A549 (cell line): ENCODE measurements at regions not wholly inside any gene's neighbourhood (a gene's known extent, or its start where the extent isn't known, plus 50 kb on each side); places are given as distances from the start of the nearest gene placed in this dataset.

Source experiments
- BHLHE40 ChIP-seq: IDR thresholded peaks from 2 replicates; pipeline ENCODE4 v1.6.1; 2012; ENCODE audit warnings: low read depth, low read length, inconsistent platforms
- CBX8 ChIP-seq: fragments of 200-600 bp; sonication (generic); IDR thresholded peaks from 2 replicates; pipeline ENCODE4 v1.6.1; 2016
- CEBPB ChIP-seq, 2 experiments: fragments of >200 bp in 1 of 2; sonication (Bioruptor Twin) in 1 of 2; formaldehyde crosslinking in 1 of 2; IDR thresholded peaks; 2 replicates each; pipeline ENCODE4 v1.6.1; 2012 to 2016
- JUN ChIP-seq, 2 experiments: fragments of >200 bp; sonication (Bioruptor Twin); formaldehyde crosslinking; IDR thresholded peaks; 2 replicates in 1 of 2; 3 replicates in 1 of 2; pipeline ENCODE4 v1.6.1; 2016 to 2017
- JUNB ChIP-seq: fragments of >200 bp; sonication (Bioruptor Twin); formaldehyde crosslinking; IDR thresholded peaks from 2 replicates; pipeline ENCODE4 v1.6.1; 2016
- RCOR1 ChIP-seq: fragments of 150-350 bp; IDR thresholded peaks from 2 replicates; pipeline ENCODE4 v1.6.1; 2014; ENCODE audit warnings: antibody characterized with exemption, low read length, low read depth
- RFX5 ChIP-seq: fragments of 450-650 bp; IDR thresholded peaks from 2 replicates; pipeline ENCODE4 v1.7.1; 2014; ENCODE audit warnings: antibody characterized with exemption, mild to moderate bottlenecking, moderate library complexity
- TF ChIP-seq, protein P1 (sequence below): fragments of >200 bp; sonication (Bioruptor Twin); formaldehyde crosslinking; IDR thresholded peaks from 3 replicates; pipeline ENCODE4 v1.5.1; 2016
- TF ChIP-seq, protein P2 (sequence below): fragments of 200-600 bp; sonication (generic); IDR thresholded peaks from 2 replicates; pipeline ENCODE4 v1.6.1; 2016; ENCODE audit warnings: antibody characterized with exemption, mild to moderate bottlenecking, moderate library complexity

DNA sequence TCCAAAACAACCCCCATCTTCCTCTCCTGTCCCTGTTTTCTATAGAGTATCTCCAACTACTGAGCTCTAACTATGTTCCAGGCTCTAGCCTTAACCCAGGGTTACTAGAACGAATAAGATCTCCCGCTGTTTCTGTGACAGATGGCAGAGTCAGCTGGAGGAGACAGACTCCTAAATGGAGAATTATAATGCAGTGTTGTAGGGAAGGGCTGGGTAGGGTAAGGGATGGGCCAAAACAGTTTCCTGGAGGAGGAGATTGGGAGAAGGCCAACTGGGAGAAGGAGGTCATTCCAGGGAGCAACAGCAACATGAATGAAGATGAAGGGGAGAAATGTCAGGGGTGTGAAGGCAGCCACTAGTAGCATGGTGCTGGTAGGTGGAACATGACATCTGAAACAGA, 73.4 kb upstream of the ANO4 start:
- TF ChIP-seq, protein P1, sequence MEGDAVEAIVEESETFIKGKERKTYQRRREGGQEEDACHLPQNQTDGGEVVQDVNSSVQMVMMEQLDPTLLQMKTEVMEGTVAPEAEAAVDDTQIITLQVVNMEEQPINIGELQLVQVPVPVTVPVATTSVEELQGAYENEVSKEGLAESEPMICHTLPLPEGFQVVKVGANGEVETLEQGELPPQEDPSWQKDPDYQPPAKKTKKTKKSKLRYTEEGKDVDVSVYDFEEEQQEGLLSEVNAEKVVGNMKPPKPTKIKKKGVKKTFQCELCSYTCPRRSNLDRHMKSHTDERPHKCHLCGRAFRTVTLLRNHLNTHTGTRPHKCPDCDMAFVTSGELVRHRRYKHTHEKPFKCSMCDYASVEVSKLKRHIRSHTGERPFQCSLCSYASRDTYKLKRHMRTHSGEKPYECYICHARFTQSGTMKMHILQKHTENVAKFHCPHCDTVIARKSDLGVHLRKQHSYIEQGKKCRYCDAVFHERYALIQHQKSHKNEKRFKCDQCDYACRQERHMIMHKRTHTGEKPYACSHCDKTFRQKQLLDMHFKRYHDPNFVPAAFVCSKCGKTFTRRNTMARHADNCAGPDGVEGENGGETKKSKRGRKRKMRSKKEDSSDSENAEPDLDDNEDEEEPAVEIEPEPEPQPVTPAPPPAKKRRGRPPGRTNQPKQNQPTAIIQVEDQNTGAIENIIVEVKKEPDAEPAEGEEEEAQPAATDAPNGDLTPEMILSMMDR = no peak
- TF ChIP-seq CBX8 (no peak), JUNB (no peak), JUN (IDR thresholded peaks at IDR 0.05) (no peak), BHLHE40 (no peak), RCOR1 (no peak), RFX5 (no peak), CEBPB (IDR thresholded peaks at IDR 0.05) (no peak)
- TF ChIP-seq, protein P2, sequence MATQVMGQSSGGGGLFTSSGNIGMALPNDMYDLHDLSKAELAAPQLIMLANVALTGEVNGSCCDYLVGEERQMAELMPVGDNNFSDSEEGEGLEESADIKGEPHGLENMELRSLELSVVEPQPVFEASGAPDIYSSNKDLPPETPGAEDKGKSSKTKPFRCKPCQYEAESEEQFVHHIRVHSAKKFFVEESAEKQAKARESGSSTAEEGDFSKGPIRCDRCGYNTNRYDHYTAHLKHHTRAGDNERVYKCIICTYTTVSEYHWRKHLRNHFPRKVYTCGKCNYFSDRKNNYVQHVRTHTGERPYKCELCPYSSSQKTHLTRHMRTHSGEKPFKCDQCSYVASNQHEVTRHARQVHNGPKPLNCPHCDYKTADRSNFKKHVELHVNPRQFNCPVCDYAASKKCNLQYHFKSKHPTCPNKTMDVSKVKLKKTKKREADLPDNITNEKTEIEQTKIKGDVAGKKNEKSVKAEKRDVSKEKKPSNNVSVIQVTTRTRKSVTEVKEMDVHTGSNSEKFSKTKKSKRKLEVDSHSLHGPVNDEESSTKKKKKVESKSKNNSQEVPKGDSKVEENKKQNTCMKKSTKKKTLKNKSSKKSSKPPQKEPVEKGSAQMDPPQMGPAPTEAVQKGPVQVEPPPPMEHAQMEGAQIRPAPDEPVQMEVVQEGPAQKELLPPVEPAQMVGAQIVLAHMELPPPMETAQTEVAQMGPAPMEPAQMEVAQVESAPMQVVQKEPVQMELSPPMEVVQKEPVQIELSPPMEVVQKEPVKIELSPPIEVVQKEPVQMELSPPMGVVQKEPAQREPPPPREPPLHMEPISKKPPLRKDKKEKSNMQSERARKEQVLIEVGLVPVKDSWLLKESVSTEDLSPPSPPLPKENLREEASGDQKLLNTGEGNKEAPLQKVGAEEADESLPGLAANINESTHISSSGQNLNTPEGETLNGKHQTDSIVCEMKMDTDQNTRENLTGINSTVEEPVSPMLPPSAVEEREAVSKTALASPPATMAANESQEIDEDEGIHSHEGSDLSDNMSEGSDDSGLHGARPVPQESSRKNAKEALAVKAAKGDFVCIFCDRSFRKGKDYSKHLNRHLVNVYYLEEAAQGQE = no peak
